HepG2 (cell line): ENCODE measurements at regions not wholly inside any gene's neighbourhood (a gene's known extent, or its start where the extent isn't known, plus 50 kb on each side); places are given as distances from the start of the nearest gene placed in this dataset.

ENCODE experiments used
- ATAC-seq: fragments of 200-7000 bp; cut with Tn5 transposase; 3 replicates; pipeline ENCODE4 v1.9.1; 2020; ENCODE audit warnings: mild to moderate bottlenecking, moderate library complexity
- BruUV-seq: library from RNA; stranded (reverse); fragments of 400-500 nt; replicated peaks from 2 replicates; lab custom pipeline; 2021; lab: Mats Ljungman, UMichigan
- CTCF ChIA-PET: fragments of 300-600 bp; formaldehyde crosslinking; extraction: SDS; loops from one replicate; lab custom pipeline; 2021; ENCODE audit warnings: low total read pairs, inconsistent platforms, low intra/inter-chr PET ratio; lab: Yijun Ruan, JAX
- POLR2A ChIA-PET: fragments of 350-600 bp; sonication (Branson Sonifier 250); formaldehyde crosslinking; loops from one replicate; lab custom pipeline; 2020; ENCODE audit warnings: antibody characterized with exemption, inconsistent platforms; lab: Yijun Ruan, JAX
- DNase-seq: peaks from one replicate; pipeline ENCODE4 v3.0.0-alpha.2; 2015; ENCODE audit warnings: low spot score
- FAIRE-seq: peaks from 3 replicates; lab custom pipeline; 2011; peaks lifted over from hg19 to GRCh38; lab: Jason Lieb, UNC
- H2AFZ ChIP-seq: one replicate; pipeline ENCODE4 v1.6.1; 2011; ENCODE audit warnings: low read length, inconsistent platforms
- H3K27ac ChIP-seq: fragments of 300-600 bp; 3 replicates; pipeline ENCODE4 v1.8.0; 2011; ENCODE audit warnings: mixed run types, mild to moderate bottlenecking, mixed read lengths, low read length, inconsistent platforms; ENCODE audit not compliant: insufficient read depth; ENCODE audit errors: extremely low read length
- H3K27me3 ChIP-seq, 2 experiments: fragments of 200-600 bp in 1 of 2; 2 replicates in 1 of 2; 3 replicates in 1 of 2; pipeline versions ENCODE4 v1.6.0 to v1.8.0; 2011; ENCODE audit warnings: low read length in 2 of 2, mild to moderate bottlenecking in 2 of 2, moderate library complexity in 2 of 2, inconsistent platforms in 1 of 2; ENCODE audit not compliant: insufficient read depth in 2 of 2, control insufficient read depth in 1 of 2
- H3K36me3 ChIP-seq, 2 experiments: fragments of 200-600 bp in 1 of 2; replicated peaks in 1 of 2; 2 replicates in 1 of 2; 3 replicates in 1 of 2; pipeline versions ENCODE4 v1.5.1 to v1.8.0; 2011; ENCODE audit warnings: low read length in 2 of 2, inconsistent platforms in 1 of 2; ENCODE audit not compliant: insufficient read depth in 2 of 2, control insufficient read depth in 1 of 2
- H3K4me1 ChIP-seq: 2 replicates; pipeline ENCODE4 v1.5.1; 2012; ENCODE audit warnings: low read length, inconsistent platforms; ENCODE audit not compliant: insufficient read depth
- H3K4me2 ChIP-seq: 2 replicates; pipeline ENCODE4 v1.6.0; 2011; ENCODE audit warnings: low read depth, low read length, inconsistent platforms
- H3K4me3 ChIP-seq, 3 experiments: fragments of 200-600 bp in 1 of 3; sonication (generic), shearing (Covaris generic) in 1 of 3; replicated peaks in 1 of 3; 2 replicates each; pipeline ENCODE4 v1.5.1; 2011 to 2016; ENCODE audit warnings: low read length in 3 of 3, inconsistent platforms in 2 of 3, low read depth in 2 of 3, mild to moderate bottlenecking in 2 of 3, control low read depth in 1 of 3, mixed read lengths in 1 of 3; ENCODE audit not compliant: insufficient read depth in 1 of 3
- H3K79me2 ChIP-seq: one replicate; pipeline ENCODE4 v1.6.1; 2011; ENCODE audit warnings: low read length, inconsistent platforms; ENCODE audit not compliant: insufficient read depth
- H3K9ac ChIP-seq: 2 replicates; pipeline ENCODE4 v1.6.0; 2011; ENCODE audit warnings: mild to moderate bottlenecking, low read depth, low read length, inconsistent platforms; ENCODE audit not compliant: insufficient read depth
- H3K9me3 ChIP-seq: 2 replicates; pipeline ENCODE4 v1.5.1; 2012; ENCODE audit warnings: mild to moderate bottlenecking, low read length
- H4K20me1 ChIP-seq: 2 replicates; pipeline ENCODE4 v1.6.0; 2011; ENCODE audit warnings: inconsistent platforms, mild to moderate bottlenecking, low read length, moderate library complexity; ENCODE audit not compliant: insufficient read depth
- ATF6 ChIP-seq: sonication (generic); formaldehyde crosslinking; conservative IDR thresholded peaks from 2 replicates; pipeline ENCODE4 v1.4.0; 2020; ENCODE audit warnings: missing genetic modification reagents
- BHLHE40 ChIP-seq: IDR thresholded peaks from 2 replicates; pipeline ENCODE4 v1.6.1; 2011; ENCODE audit warnings: low read length, improper control_type of control experiment
- MAFF ChIP-seq: IDR thresholded peaks from 2 replicates; pipeline ENCODE4 v1.6.1; 2011; ENCODE audit warnings: low read depth, low read length, improper control_type of control experiment
- MAFK ChIP-seq, 2 experiments: IDR thresholded peaks in 1 of 2; conservative IDR thresholded peaks in 1 of 2; 2 replicates each; pipeline ENCODE4 v1.6.1; 2011; ENCODE audit warnings: improper control_type of control experiment in 2 of 2, low read length in 2 of 2
- NCOR1 ChIP-seq: fragments of 200-600 bp; sonication (generic); IDR thresholded peaks from 2 replicates; pipeline ENCODE4 v1.7.0; 2017; ENCODE audit warnings: antibody characterized with exemption, low read length, borderline replicate concordance
- RBM39 ChIP-seq: fragments of 200-400 bp; formaldehyde crosslinking; IDR thresholded peaks from one replicate; pipeline ENCODE4 v1.6.1; 2018; ENCODE audit warnings: antibody characterized with exemption, mild to moderate bottlenecking, low read depth, low read length; ENCODE audit not compliant: poor library complexity, severe bottlenecking
- TMF1 ChIP-seq: sonication (generic); formaldehyde crosslinking; IDR thresholded peaks from 2 replicates; pipeline ENCODE4 v1.8.1; 2022; ENCODE audit warnings: low read depth, missing genetic modification reagents
- ZBTB7A ChIP-seq: sonication (generic); formaldehyde crosslinking; IDR thresholded peaks from 2 replicates; pipeline ENCODE4 v1.8.0; 2022; ENCODE audit warnings: mild to moderate bottlenecking, missing genetic modification reagents
- ZNF232 ChIP-seq: sonication (generic); formaldehyde crosslinking; IDR thresholded peaks from 2 replicates; pipeline ENCODE4 v1.4.0; 2020; ENCODE audit warnings: missing genetic modification reagents, borderline replicate concordance
- ZNF605 ChIP-seq: sonication (generic); formaldehyde crosslinking; IDR thresholded peaks from 2 replicates; pipeline ENCODE4 v1.8.0; 2022; ENCODE audit warnings: mild to moderate bottlenecking, missing genetic modification reagents
- WGBS: methylation state at CpG from one replicate; pipeline ENCODE4 v1.1.6; 2017; ENCODE audit warnings: low lambda C conversion rate; 5-methylcytosine and 5-hydroxymethylcytosine counted together
- in situ Hi-C: cut with HindIII; loops from 2 replicates; pipeline ENCODE4 v1.10.0; 2017; ENCODE audit warnings: low pct_unique_long_range_greater_than_20kb; ENCODE audit not compliant: extremely low pct_ligation_motif_present
- intact Hi-C: fragments of 100-400 bp; cut with micrococcal nuclease; formaldehyde crosslinking; loops from one replicate; pipeline ENCODE4 v1.10.0; 2022; ENCODE audit not compliant: unreplicated experiment
- TF ChIP-seq, protein P1 (sequence below): sonication (generic); formaldehyde crosslinking; IDR thresholded peaks from 2 replicates; pipeline ENCODE4 v1.5.0; 2020; ENCODE audit warnings: missing genetic modification reagents

- ATAC-seq (no peak), DNase-seq (no peak), FAIRE-seq (no peak)
- intact Hi-C loops, result no loop called here
- CTCF ChIA-PET, result no interaction called here
- no TSS peak for BruUV-seq
- Histone ChIP-seq H4K20me1 (no peaks in the 10 kb centered on the region), H3K79me2 (no peaks in the 10 kb centered on the region), H3K36me3 (no peaks in the 10 kb centered on the region), H3K4me1 (no peaks in the 10 kb centered on the region), H3K27me3 (peaks cover 2 to 10% of the 10 kb centered on the region in 2 experiments; a peak in 2 of 5 replicates), H3K4me2 (no peak overlapping the region), H2AFZ (no peak overlapping the region), H3K9ac (no peak overlapping the region), H3K27ac (no peak overlapping the region), H3K9me3 (peaks cover 4% of the 10 kb centered on the region), H3K4me3 (no peak overlapping the region)
- WGBS, result 0% methylated on average over 2 of the region's 2 CpGs
- POLR2A ChIA-PET, result no interaction called here
- in situ Hi-C loops, result no loop called here
- peak; percentile 42; the same call in 1 of the 2 replicates for TF ChIP-seq MAFF
- TF ChIP-seq BHLHE40, result no peak
- no peak for TF ChIP-seq ZNF605
- no peak for TF ChIP-seq RBM39
- no peak for TF ChIP-seq NCOR1
- peak; percentile 55 to 70; a peak in 3 of 4 replicates for TF ChIP-seq MAFK (conservative IDR thresholded peaks at IDR 0.05 in 1 of 2, IDR thresholded peaks at IDR 0.05 in 1 of 2; ENCODE audit: low read length in 2 of 2)
- TF ChIP-seq ZNF232 (CRISPR knock-in tag), result no peak
- TF ChIP-seq, protein P1, sequence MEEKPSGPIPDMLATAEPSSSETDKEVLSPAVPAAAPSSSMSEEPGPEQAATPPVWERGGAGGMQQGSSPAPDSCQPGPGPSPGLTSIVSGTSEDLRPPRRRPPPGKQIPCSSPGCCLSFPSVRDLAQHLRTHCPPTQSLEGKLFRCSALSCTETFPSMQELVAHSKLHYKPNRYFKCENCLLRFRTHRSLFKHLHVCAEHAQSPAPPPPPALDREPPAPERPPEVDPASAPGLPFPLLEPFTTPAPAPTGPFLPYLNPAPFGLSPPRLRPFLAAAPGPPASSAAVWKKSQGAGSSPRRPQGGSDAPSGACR (CRISPR knock-in tag), result no peak
- no peak for TF ChIP-seq ATF6 (CRISPR knock-in tag)
- no peak for TF ChIP-seq TMF1 (CRISPR knock-in tag)
- TF ChIP-seq ZBTB7A (CRISPR knock-in tag), result no peak
Observed at GRCh38 chr16:9417898-9418297, 326.5 kb downstream of the HAPSTR1 start.
